ENCODE measurements at regions not wholly inside any gene's neighbourhood (a gene's known extent, or its start where the extent isn't known, plus 50 kb on each side); places are given as distances from the start of the nearest gene placed in this dataset.

DNA sequence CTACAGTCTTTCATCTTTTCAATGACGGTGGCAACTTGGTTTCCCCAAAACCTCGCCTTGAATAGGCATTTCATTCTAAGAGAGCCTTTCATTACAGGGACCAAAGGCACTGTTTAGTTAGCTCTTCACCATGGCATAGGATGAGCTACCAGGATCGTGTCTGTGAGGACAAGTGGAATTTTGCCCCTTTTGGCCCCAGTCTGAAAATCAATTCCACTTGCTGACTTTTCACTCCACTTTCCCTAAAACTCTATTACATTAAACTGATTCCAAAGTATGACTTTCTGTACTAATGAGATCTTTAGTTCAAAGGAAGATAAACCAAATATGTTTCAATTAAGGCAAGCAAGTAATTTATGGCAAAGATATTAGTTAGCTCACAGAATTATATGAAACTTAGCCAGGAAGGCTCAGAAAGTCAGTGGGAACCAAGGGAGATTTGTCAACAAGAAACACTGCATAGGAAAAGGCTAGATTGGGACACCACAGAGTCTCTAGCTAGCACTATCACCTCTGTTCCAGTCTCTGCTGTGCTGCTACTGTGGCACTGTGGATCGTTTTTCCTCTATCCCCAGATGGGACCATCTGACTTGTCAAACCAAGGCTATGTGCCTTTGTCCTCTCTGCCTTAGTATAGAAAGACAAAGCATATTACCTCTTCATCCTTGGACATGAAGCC, 145.6 kb downstream of the SLC7A11 start:
- H3K9ac ChIP-seq (ENCODE audit: low read depth in 1 of 2, low read length in 2 of 2): no peak overlapping the region
- H3K4me1 ChIP-seq (ENCODE audit: control insufficient read depth in 4 of 4, insufficient read depth in 4 of 4, low read length in 3 of 4): peaks cover 0 to 5% (median 4%) of the 10 kb centered on the region in 4 donors
- H3K27me3 ChIP-seq (ENCODE audit: control insufficient read depth in 4 of 4, insufficient read depth in 4 of 4, low read length in 3 of 4): no peaks in the 10 kb centered on the region
- DNase-seq (ENCODE audit: low spot score): no peak
- H3K9me3 ChIP-seq (ENCODE audit: control insufficient read depth in 4 of 4, low read length in 3 of 4): no peaks in the 10 kb centered on the region
- TF ChIP-seq HNF4A (conservative IDR thresholded peaks at IDR 0.05) (peak; percentile 24 to 53), CTCF (IDR thresholded peaks at IDR 0.05; ENCODE audit: low read depth, low read length, missing input control) (no peak)
- H3K36me3 ChIP-seq (ENCODE audit: control insufficient read depth in 4 of 4, insufficient read depth in 3 of 4, low read depth in 1 of 4, low read length in 3 of 4): no peaks in the 10 kb centered on the region
- WGBS: 56% methylated on average over 4 of the region's 4 CpGs
- H3K4me3 ChIP-seq (ENCODE audit: low read depth in 1 of 3, low read length in 3 of 3): no peak overlapping the region
- no peak overlapping the region for H3K27ac ChIP-seq (ENCODE audit: low read depth in 1 of 2, low read length in 2 of 2)

DNA sequence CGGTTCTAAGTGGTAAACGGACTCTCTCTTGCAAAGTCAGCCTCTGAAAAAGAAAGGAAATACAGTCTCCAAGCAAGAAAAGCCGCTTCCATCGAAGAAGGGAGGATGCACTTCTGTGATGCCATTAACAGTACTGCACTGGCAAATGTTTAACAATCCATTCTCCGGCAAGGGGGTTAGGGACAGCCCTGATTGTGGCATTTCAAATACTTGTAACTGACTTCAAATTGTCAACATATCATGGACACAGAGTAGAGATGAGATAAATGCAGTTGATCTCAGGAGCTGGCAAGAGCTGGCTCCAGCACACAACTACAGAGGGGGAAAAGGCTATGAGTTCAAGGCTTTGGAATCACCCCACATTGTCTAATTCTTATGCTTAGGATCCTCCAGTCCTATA, 146.8 kb downstream of the SLC7A11 start:
- H3K36me3 ChIP-seq (ENCODE audit: control insufficient read depth in 4 of 4, insufficient read depth in 3 of 4, low read depth in 1 of 4, low read length in 3 of 4): no peaks in the 10 kb centered on the region
- WGBS: 81% methylated on average over 5 of the region's 5 CpGs
- no peak for DNase-seq (ENCODE audit: low spot score)

DNA sequence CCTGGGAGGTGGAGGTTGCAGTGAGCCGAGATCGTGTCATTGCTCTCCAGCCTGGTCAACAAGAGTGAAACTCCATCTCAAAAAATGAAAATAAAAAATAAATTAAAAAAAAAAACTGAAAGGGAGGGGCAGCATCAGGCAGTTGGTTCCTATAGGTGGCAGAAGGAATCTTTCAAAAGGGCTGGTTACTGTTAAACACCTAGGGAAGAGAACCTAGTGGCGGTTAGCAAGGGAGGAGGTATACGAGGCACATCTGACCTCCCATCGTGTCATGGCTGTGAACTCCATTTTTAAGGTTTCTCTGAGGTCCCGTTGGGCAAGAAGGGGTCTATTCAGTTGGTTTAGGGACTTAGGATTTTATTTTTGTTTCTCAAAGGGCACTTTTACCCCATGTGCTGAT, 150.1 kb downstream of the SLC7A11 start:
- no peaks in the 10 kb centered on the region for H3K27me3 ChIP-seq (ENCODE audit: control insufficient read depth in 4 of 4, insufficient read depth in 4 of 4, low read length in 3 of 4)
- no peak overlapping the region for H3K27ac ChIP-seq (ENCODE audit: low read depth in 1 of 2, low read length in 2 of 2)
- H3K9me3 ChIP-seq (ENCODE audit: control insufficient read depth in 4 of 4, low read length in 3 of 4): no peaks in the 10 kb centered on the region
- 94% methylated on average over 6 of the region's 6 CpGs for WGBS
- no peak for DNase-seq (ENCODE audit: low spot score)
- H3K4me1 ChIP-seq (ENCODE audit: control insufficient read depth in 4 of 4, insufficient read depth in 4 of 4, low read length in 3 of 4): peaks cover 0 to 6% (median 5%) of the 10 kb centered on the region in 4 donors
- H3K4me3 ChIP-seq (ENCODE audit: low read depth in 1 of 3, low read length in 3 of 3): no peak overlapping the region
- H3K36me3 ChIP-seq (ENCODE audit: control insufficient read depth in 4 of 4, insufficient read depth in 3 of 4, low read depth in 1 of 4, low read length in 3 of 4): no peaks in the 10 kb centered on the region
- H3K9ac ChIP-seq (ENCODE audit: low read depth in 1 of 2, low read length in 2 of 2): no peak overlapping the region
- TF ChIP-seq JUND (IDR thresholded peaks at IDR 0.05) (no peak), RXRA (IDR thresholded peaks at IDR 0.05) (no peak), ATF3 (IDR thresholded peaks at IDR 0.05) (no peak), GABPA (IDR thresholded peaks at IDR 0.05 in 1 of 2, conservative IDR thresholded peaks at IDR 0.05 in 1 of 2) (no peak), SP1 (IDR thresholded peaks at IDR 0.05) (no peak), NR2F2 (IDR thresholded peaks at IDR 0.05) (no peak), HNF4A (conservative IDR thresholded peaks at IDR 0.05) (no peak), FOXA2 (IDR thresholded peaks at IDR 0.05) (no peak), HNF4G (IDR thresholded peaks at IDR 0.05) (no peak), REST (IDR thresholded peaks at IDR 0.05) (no peak), CTCF (IDR thresholded peaks at IDR 0.05; ENCODE audit: low read depth, low read length, missing input control) (no peak), RAD21 (IDR thresholded peaks at IDR 0.05) (no peak), TAF1 (conservative IDR thresholded peaks at IDR 0.05) (no peak), YY1 (IDR thresholded peaks at IDR 0.05) (no peak), EGR1 (IDR thresholded peaks at IDR 0.05; ENCODE audit: low read depth in 2 of 2) (no peak)
- TF ChIP-seq, protein P1, sequence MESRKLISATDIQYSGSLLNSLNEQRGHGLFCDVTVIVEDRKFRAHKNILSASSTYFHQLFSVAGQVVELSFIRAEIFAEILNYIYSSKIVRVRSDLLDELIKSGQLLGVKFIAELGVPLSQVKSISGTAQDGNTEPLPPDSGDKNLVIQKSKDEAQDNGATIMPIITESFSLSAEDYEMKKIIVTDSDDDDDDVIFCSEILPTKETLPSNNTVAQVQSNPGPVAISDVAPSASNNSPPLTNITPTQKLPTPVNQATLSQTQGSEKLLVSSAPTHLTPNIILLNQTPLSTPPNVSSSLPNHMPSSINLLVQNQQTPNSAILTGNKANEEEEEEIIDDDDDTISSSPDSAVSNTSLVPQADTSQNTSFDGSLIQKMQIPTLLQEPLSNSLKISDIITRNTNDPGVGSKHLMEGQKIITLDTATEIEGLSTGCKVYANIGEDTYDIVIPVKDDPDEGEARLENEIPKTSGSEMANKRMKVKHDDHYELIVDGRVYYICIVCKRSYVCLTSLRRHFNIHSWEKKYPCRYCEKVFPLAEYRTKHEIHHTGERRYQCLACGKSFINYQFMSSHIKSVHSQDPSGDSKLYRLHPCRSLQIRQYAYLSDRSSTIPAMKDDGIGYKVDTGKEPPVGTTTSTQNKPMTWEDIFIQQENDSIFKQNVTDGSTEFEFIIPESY (IDR thresholded peaks at IDR 0.05): no peak
- TF ChIP-seq, protein P2, sequence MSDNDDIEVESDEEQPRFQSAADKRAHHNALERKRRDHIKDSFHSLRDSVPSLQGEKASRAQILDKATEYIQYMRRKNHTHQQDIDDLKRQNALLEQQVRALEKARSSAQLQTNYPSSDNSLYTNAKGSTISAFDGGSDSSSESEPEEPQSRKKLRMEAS (IDR thresholded peaks at IDR 0.05): no peak

More for the DNA sequence above, 146.8 kb downstream of the SLC7A11 start:
- Histone ChIP-seq H3K9ac (ENCODE audit: low read depth in 1 of 2, low read length in 2 of 2) (no peak overlapping the region), H3K4me1 (ENCODE audit: control insufficient read depth in 4 of 4, insufficient read depth in 4 of 4, low read length in 3 of 4) (peaks cover 0 to 5% (median 4%) of the 10 kb centered on the region in 4 donors), H3K4me3 (ENCODE audit: low read depth in 1 of 3, low read length in 3 of 3) (no peak overlapping the region), H3K9me3 (ENCODE audit: control insufficient read depth in 4 of 4, low read length in 3 of 4) (no peaks in the 10 kb centered on the region), H3K27me3 (ENCODE audit: control insufficient read depth in 4 of 4, insufficient read depth in 4 of 4, low read length in 3 of 4) (no peaks in the 10 kb centered on the region), H3K27ac (ENCODE audit: low read depth in 1 of 2, low read length in 2 of 2) (no peak overlapping the region)
- TF ChIP-seq FOXA2 (IDR thresholded peaks at IDR 0.05) (no peak), FOXA1 (IDR thresholded peaks at IDR 0.05) (no peak)

Measured in liver (tissue), 8 donors.